Bronchial epithelial cell (primary cell): ENCODE measurements at regions not wholly inside any gene's neighbourhood (a gene's known extent, or its start where the extent isn't known, plus 50 kb on each side); places are given as distances from the start of the nearest gene placed in this dataset.

Source experiments
- DNase-seq: peaks from one replicate; pipeline ENCODE4 v3.0.0-alpha.2; 2010; ENCODE audit warnings: low read depth
- FAIRE-seq: peaks from 2 replicates; lab custom pipeline; 2011; peaks lifted over from hg19 to GRCh38; lab: Jason Lieb, UNC
- H3K27me3 ChIP-seq: 2 replicates; pipeline ENCODE4 v1.5.1; 2011; ENCODE audit warnings: low read length; ENCODE audit not compliant: control insufficient read depth, insufficient read depth
- H3K36me3 ChIP-seq: 2 replicates; pipeline ENCODE4 v1.5.1; 2011; ENCODE audit warnings: low read length; ENCODE audit not compliant: control insufficient read depth, insufficient read depth
- H3K4me3 ChIP-seq: 2 replicates; pipeline ENCODE4 v1.5.1; 2011; ENCODE audit warnings: mild to moderate bottlenecking, low read depth, low read length, control low read depth
- CTCF ChIP-seq: IDR thresholded peaks from 2 replicates; pipeline ENCODE4 v1.5.1; 2011; ENCODE audit warnings: mild to moderate bottlenecking, moderate library complexity, low read length, control low read depth, inconsistent platforms; ENCODE audit not compliant: insufficient read depth, severe bottlenecking

GRCh38 chr4:14627038-14627437 is 375.2 kb upstream of the CPEB2 start:
- no peaks in the 10 kb centered on the region for H3K36me3 ChIP-seq
- TF ChIP-seq CTCF = no peak
- no peak overlapping the region for H3K4me3 ChIP-seq
- DNase-seq (no peak), FAIRE-seq (no peak)
- H3K27me3 ChIP-seq = no peaks in the 10 kb centered on the region

GRCh38 chr4:14631806-14632440 is 370.4 kb upstream of the CPEB2 start:
- Histone ChIP-seq H3K4me3 (no peak overlapping the region), H3K36me3 (no peaks in the 10 kb centered on the region), H3K27me3 (no peaks in the 10 kb centered on the region)
- TF ChIP-seq CTCF = no peak
- DNase-seq = no peak
- FAIRE-seq = no peak

GRCh38 chr4:14636563-14636962 is 365.7 kb upstream of the CPEB2 start:
- Histone ChIP-seq H3K4me3 (no peak overlapping the region), H3K36me3 (no peaks in the 10 kb centered on the region), H3K27me3 (peaks cover 2% of the 10 kb centered on the region)
- FAIRE-seq (no peak), DNase-seq (peak; percentile 11)
- TF ChIP-seq CTCF = no peak

- no peak for FAIRE-seq
- peaks cover 2% of the 10 kb centered on the region for H3K27me3 ChIP-seq
- no peaks in the 10 kb centered on the region for H3K36me3 ChIP-seq
- no peak overlapping the region for H3K4me3 ChIP-seq
- DNase-seq = no peak
- no peak for TF ChIP-seq CTCF
These were observed 361.8 kb upstream of the CPEB2 start for GRCh38 chr4:14640476-14640875.

- Histone ChIP-seq H3K36me3 (no peaks in the 10 kb centered on the region), H3K4me3 (no peak overlapping the region), H3K27me3 (peaks cover 2% of the 10 kb centered on the region)
- FAIRE-seq (no peak), DNase-seq (no peak)
- no peak for TF ChIP-seq CTCF
These were observed 360.4 kb upstream of the CPEB2 start for GRCh38 chr4:14641871-14642270.
